ENCODE measurements at regions not wholly inside any gene's neighbourhood (a gene's known extent, or its start where the extent isn't known, plus 50 kb on each side); places are given as distances from the start of the nearest gene placed in this dataset.

DNA sequence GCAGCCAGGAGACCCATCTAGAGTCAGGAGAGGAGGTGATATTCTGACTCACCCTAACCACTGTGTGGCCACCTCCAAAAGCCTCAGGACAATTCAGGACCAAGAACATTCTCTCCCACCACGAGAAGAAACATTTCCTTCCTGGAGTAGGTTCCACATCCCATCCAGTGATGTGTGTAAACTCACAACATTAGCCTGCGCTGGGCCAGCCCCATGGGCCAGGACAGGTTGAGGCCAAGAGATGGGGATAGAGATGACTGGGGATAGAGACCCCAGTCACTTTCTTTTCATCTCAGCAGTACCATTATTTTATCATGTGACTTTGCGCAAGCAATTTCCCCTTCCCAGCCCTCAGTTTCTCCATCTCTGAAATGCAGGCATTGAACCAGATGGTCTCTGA lies 126.6 kb upstream of the PTPRT start:
- CTCF ChIA-PET: no interaction called here
- Histone ChIP-seq H3K9me3 (ENCODE audit: low read depth, low read length, poor library complexity, severe bottlenecking) (no peaks in the 10 kb centered on the region), H3K4me3 (ENCODE audit: low read depth, low read length, poor library complexity, severe bottlenecking) (no peak overlapping the region), H3K27me3 (replicated peaks; ENCODE audit: insufficient read depth, low read depth, low read length, poor library complexity) (peaks cover 43% of the 10 kb centered on the region), H3K4me1 (ENCODE audit: insufficient read depth, low read length, poor library complexity, severe bottlenecking) (no peaks in the 10 kb centered on the region), H3K36me3 (ENCODE audit: insufficient read depth, low read length, poor library complexity, severe bottlenecking) (no peaks in the 10 kb centered on the region), H3K27ac (ENCODE audit: low read depth, low read length, poor library complexity, severe bottlenecking) (no peak overlapping the region)
- no peak for DNase-seq (ENCODE audit: low spot score)
- POLR2A ChIA-PET (ENCODE audit: low non-redundant PET): no interaction called here
- TF ChIP-seq, protein P1, sequence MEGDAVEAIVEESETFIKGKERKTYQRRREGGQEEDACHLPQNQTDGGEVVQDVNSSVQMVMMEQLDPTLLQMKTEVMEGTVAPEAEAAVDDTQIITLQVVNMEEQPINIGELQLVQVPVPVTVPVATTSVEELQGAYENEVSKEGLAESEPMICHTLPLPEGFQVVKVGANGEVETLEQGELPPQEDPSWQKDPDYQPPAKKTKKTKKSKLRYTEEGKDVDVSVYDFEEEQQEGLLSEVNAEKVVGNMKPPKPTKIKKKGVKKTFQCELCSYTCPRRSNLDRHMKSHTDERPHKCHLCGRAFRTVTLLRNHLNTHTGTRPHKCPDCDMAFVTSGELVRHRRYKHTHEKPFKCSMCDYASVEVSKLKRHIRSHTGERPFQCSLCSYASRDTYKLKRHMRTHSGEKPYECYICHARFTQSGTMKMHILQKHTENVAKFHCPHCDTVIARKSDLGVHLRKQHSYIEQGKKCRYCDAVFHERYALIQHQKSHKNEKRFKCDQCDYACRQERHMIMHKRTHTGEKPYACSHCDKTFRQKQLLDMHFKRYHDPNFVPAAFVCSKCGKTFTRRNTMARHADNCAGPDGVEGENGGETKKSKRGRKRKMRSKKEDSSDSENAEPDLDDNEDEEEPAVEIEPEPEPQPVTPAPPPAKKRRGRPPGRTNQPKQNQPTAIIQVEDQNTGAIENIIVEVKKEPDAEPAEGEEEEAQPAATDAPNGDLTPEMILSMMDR (conservative IDR thresholded peaks at IDR 0.05; ENCODE audit: low read depth, low read length): no peak
- TF ChIP-seq EZH2 (IDR thresholded peaks at IDR 0.05; ENCODE audit: borderline replicate concordance, low read depth, low read length, poor library complexity, severe bottlenecking): no peak
- no TSS peak for BruUV-seq (replicated peaks)
- intact Hi-C loops (cut with micrococcal nuclease; ENCODE audit: unreplicated experiment): no loop called here

DNA sequence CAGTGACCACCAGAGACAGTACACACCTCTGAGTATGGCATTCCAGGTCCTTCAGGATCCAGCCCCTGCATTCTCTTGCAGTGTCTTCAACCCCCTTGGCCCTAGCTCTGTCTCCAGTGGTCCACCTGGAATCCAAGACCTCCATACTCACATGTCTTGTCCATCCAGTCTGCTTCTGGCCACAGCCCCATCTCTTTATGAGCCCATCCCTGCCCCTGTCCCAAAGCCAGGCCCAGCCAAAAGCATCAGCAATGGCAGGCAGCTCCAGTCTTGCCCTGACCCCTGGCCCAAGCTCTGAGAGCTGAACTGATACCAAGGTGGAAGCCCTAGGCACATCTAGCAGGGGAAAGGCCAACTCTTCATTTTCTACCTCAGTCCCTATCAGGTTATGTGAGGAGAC lies 119.6 kb upstream of the PTPRT start:
- H3K4me1 ChIP-seq (ENCODE audit: insufficient read depth, low read length, poor library complexity, severe bottlenecking): no peaks in the 10 kb centered on the region
- H3K9me3 ChIP-seq (ENCODE audit: low read depth, low read length, poor library complexity, severe bottlenecking): no peaks in the 10 kb centered on the region
- no peak for DNase-seq (ENCODE audit: low spot score)
- TF ChIP-seq EZH2 (IDR thresholded peaks at IDR 0.05; ENCODE audit: borderline replicate concordance, low read depth, low read length, poor library complexity, severe bottlenecking): no peak
- TF ChIP-seq, protein P1 (conservative IDR thresholded peaks at IDR 0.05; ENCODE audit: low read depth, low read length): no peak
- H3K4me3 ChIP-seq (ENCODE audit: low read depth, low read length, poor library complexity, severe bottlenecking): no peak overlapping the region
- ChIA-PET POLR2A (ENCODE audit: low non-redundant PET) (no interaction called here), CTCF (no interaction called here)
- intact Hi-C loops (cut with micrococcal nuclease; ENCODE audit: unreplicated experiment): no loop called here
- no peaks in the 10 kb centered on the region for H3K36me3 ChIP-seq (ENCODE audit: insufficient read depth, low read length, poor library complexity, severe bottlenecking)
- peaks cover 33% of the 10 kb centered on the region for H3K27me3 ChIP-seq (replicated peaks; ENCODE audit: insufficient read depth, low read depth, low read length, poor library complexity)
- no peak overlapping the region for H3K27ac ChIP-seq (ENCODE audit: low read depth, low read length, poor library complexity, severe bottlenecking)
- BruUV-seq (replicated peaks): no TSS peak

DNA sequence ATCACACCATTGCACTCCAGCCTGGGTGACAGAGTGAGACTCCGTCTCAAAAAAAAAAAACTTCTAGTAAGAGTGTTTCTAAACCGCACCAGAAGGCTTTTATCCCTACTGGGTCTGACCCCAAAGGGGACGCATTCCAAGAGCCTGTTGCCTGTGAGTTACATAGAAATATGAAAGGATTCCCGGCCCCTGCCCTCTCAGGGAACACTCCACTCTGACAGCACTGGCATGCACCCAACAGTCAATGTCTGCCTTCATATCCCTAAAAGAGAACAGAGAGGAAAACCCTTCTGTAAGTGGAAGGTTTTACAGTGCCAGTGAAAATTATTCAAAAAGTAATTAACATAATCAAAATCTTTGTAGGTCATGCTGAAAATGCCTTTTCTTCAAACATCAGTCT lies 117.1 kb upstream of the PTPRT start:
- Histone ChIP-seq H3K36me3 (ENCODE audit: insufficient read depth, low read length, poor library complexity, severe bottlenecking) (no peaks in the 10 kb centered on the region), H3K4me3 (ENCODE audit: low read depth, low read length, poor library complexity, severe bottlenecking) (no peak overlapping the region), H3K27me3 (replicated peaks; ENCODE audit: insufficient read depth, low read depth, low read length, poor library complexity) (peaks cover 25% of the 10 kb centered on the region), H3K27ac (ENCODE audit: low read depth, low read length, poor library complexity, severe bottlenecking) (no peak overlapping the region), H3K9me3 (ENCODE audit: low read depth, low read length, poor library complexity, severe bottlenecking) (no peaks in the 10 kb centered on the region), H3K4me1 (ENCODE audit: insufficient read depth, low read length, poor library complexity, severe bottlenecking) (no peaks in the 10 kb centered on the region)
- TF ChIP-seq EZH2 (IDR thresholded peaks at IDR 0.05; ENCODE audit: borderline replicate concordance, low read depth, low read length, poor library complexity, severe bottlenecking): no peak
- TF ChIP-seq, protein P1 (conservative IDR thresholded peaks at IDR 0.05; ENCODE audit: low read depth, low read length): no peak
- no TSS peak for BruUV-seq (replicated peaks)
- intact Hi-C loops (cut with micrococcal nuclease; ENCODE audit: unreplicated experiment): no loop called here
- DNase-seq (ENCODE audit: low spot score): no peak
- POLR2A ChIA-PET (ENCODE audit: low non-redundant PET): no interaction called here
- CTCF ChIA-PET: no interaction called here
